H1 (cell line): ENCODE measurements at regions not wholly inside any gene's neighbourhood (a gene's known extent, or its start where the extent isn't known, plus 50 kb on each side); places are given as distances from the start of the nearest gene placed in this dataset.

Experiments
- CTCF ChIA-PET: fragments of 300-600 bp; sonication (Branson Sonifier 250); formaldehyde crosslinking; loops from one replicate; lab custom pipeline; 2021; ENCODE audit not compliant: partially characterized antibody; lab: Charles Lee
- POLR2A ChIA-PET: fragments of 300-600 bp; sonication (Branson Sonifier 250); formaldehyde crosslinking; loops from one replicate; lab custom pipeline; 2021; ENCODE audit warnings: inconsistent platforms; ENCODE audit not compliant: partially characterized antibody; lab: Charles Lee
- DNase-seq, 2 experiments: peaks; one replicate each; pipeline versions ENCODE4 v3.0.0 to v3.0.0-alpha.2; 2010 to 2022; ENCODE audit warnings: low spot score in 2 of 2, low read depth in 1 of 2, mixed read lengths in 1 of 2
- FAIRE-seq: peaks from 2 replicates; lab custom pipeline; 2011; peaks lifted over from hg19 to GRCh38; lab: Jason Lieb, UNC
- H2AFZ ChIP-seq: 2 replicates; pipeline ENCODE4 v1.8.1; 2012; ENCODE audit warnings: low read length, inconsistent platforms
- H2AK5ac ChIP-seq: 2 replicates; pipeline ENCODE4 v1.6.1; 2013; ENCODE audit warnings: low read depth, low read length
- H2BK120ac ChIP-seq: replicated peaks from 2 replicates; pipeline ENCODE3; 2013; ENCODE audit warnings: low read depth, low read length, inconsistent platforms
- H2BK12ac ChIP-seq: 2 replicates; pipeline ENCODE4 v1.6.1; 2013; ENCODE audit warnings: low read depth, low read length
- H2BK15ac ChIP-seq: 2 replicates; pipeline ENCODE4 v1.6.1; 2013; ENCODE audit warnings: low read length
- H2BK20ac ChIP-seq: 2 replicates; pipeline ENCODE4 v1.6.1; 2013; ENCODE audit warnings: low read length
- H2BK5ac ChIP-seq: 2 replicates; pipeline ENCODE4 v1.6.1; 2013; ENCODE audit warnings: low read depth, low read length
- H3K14ac ChIP-seq: 2 replicates; pipeline ENCODE4 v1.6.1; 2013; ENCODE audit warnings: inconsistent platforms; ENCODE audit not compliant: insufficient read length
- H3K18ac ChIP-seq: 2 replicates; pipeline ENCODE4 v1.6.1; 2013; ENCODE audit warnings: low read length; ENCODE audit errors: extremely low read depth
- H3K23ac ChIP-seq: 2 replicates; pipeline ENCODE4 v1.6.1; 2013; ENCODE audit warnings: inconsistent platforms; ENCODE audit not compliant: insufficient read length
- H3K23me2 ChIP-seq: 2 replicates; pipeline ENCODE4 v1.6.1; 2013; ENCODE audit warnings: low read depth, low read length
- H3K27ac ChIP-seq: 2 replicates; pipeline ENCODE4 v1.6.1; 2011; ENCODE audit warnings: low read depth, low read length, inconsistent platforms
- H3K27me3 ChIP-seq, 4 experiments: replicated peaks in 1 of 4; 1 replicate in 1 of 4; 2 replicates in 3 of 4; pipeline versions ENCODE4 v1.6.1 to v1.8.1; 2011 to 2013; ENCODE audit warnings: low read length in 3 of 4, mild to moderate bottlenecking in 3 of 4, inconsistent platforms in 2 of 4, mixed read lengths in 2 of 4, moderate library complexity in 1 of 4; ENCODE audit not compliant: control insufficient read depth in 3 of 4, insufficient read depth in 3 of 4; ENCODE audit errors: extremely low read depth in 1 of 4
- H3K36me3 ChIP-seq, 4 experiments: 2 replicates each; pipeline versions ENCODE4 v1.6.1 to v1.8.1; 2011 to 2013; ENCODE audit warnings: mild to moderate bottlenecking in 4 of 4, low read length in 3 of 4, moderate library complexity in 2 of 4, control low read depth in 1 of 4, inconsistent platforms in 1 of 4; ENCODE audit not compliant: insufficient read depth in 4 of 4, control insufficient read depth in 2 of 4
- H3K4ac ChIP-seq: replicated peaks from 2 replicates; pipeline ENCODE3; 2013; ENCODE audit warnings: low read length, low read depth, mixed read lengths, inconsistent platforms; ENCODE audit not compliant: insufficient read length
- H3K4me1 ChIP-seq, 4 experiments: replicated peaks in 1 of 4; 1 replicate in 1 of 4; 2 replicates in 3 of 4; pipeline versions ENCODE4 v1.6.1 to v1.8.1; 2011 to 2013; ENCODE audit warnings: low read length in 3 of 4, inconsistent platforms in 2 of 4, mixed read lengths in 1 of 4; ENCODE audit not compliant: insufficient read depth in 4 of 4, control insufficient read depth in 3 of 4
- H3K4me2 ChIP-seq, 2 experiments: 2 replicates each; pipeline versions ENCODE4 v1.6.1 to v1.8.1; 2011 to 2013; ENCODE audit warnings: low read depth in 2 of 2, low read length in 2 of 2, control low read depth in 1 of 2, inconsistent platforms in 1 of 2, mild to moderate bottlenecking in 1 of 2; ENCODE audit not compliant: insufficient read depth in 1 of 2
- H3K4me3 ChIP-seq, 4 experiments: fragments of 200-600, 300-600 bp in 1 of 4; sonication (generic), shearing (Covaris generic), sonication (Bioruptor Twin) in 1 of 4; 2 replicates each; pipeline versions ENCODE4 v1.5.1 to v1.8.1; 2011 to 2016; ENCODE audit warnings: low read length in 4 of 4, low read depth in 3 of 4, control low read depth in 2 of 4, inconsistent platforms in 2 of 4, mild to moderate bottlenecking in 2 of 4, mixed read lengths in 1 of 4, moderate library complexity in 1 of 4; ENCODE audit not compliant: insufficient read depth in 2 of 4; ENCODE audit errors: extremely low read depth in 1 of 4
- H3K56ac ChIP-seq: replicated peaks from 2 replicates; pipeline ENCODE3; 2013; ENCODE audit warnings: low read depth, mild to moderate bottlenecking, mixed read lengths, low read length, inconsistent platforms; ENCODE audit not compliant: insufficient read length
- H3K79me1 ChIP-seq: 2 replicates; pipeline ENCODE4 v1.6.1; 2013; ENCODE audit warnings: low read depth, low read length, control low read depth
- H3K79me2 ChIP-seq, 2 experiments: 2 replicates each; pipeline versions ENCODE4 v1.6.1 to v1.8.1; 2012 to 2013; ENCODE audit warnings: low read length in 2 of 2, mild to moderate bottlenecking in 2 of 2, inconsistent platforms in 1 of 2; ENCODE audit not compliant: insufficient read depth in 2 of 2, control insufficient read depth in 1 of 2
- H3K9ac ChIP-seq, 4 experiments: replicated peaks in 1 of 4; 1 replicate in 1 of 4; 2 replicates in 3 of 4; pipeline versions ENCODE4 v1.6.1 to v1.8.1; 2011 to 2013; ENCODE audit warnings: low read depth in 3 of 4, low read length in 3 of 4, control low read depth in 2 of 4, mild to moderate bottlenecking in 2 of 4, moderate library complexity in 2 of 4, inconsistent platforms in 1 of 4; ENCODE audit errors: extremely low read depth in 1 of 4
- H3K9me3 ChIP-seq, 2 experiments: 2 replicates each; pipeline versions ENCODE4 v1.6.1 to v1.8.1; 2012 to 2013; ENCODE audit warnings: mild to moderate bottlenecking in 2 of 2, moderate library complexity in 2 of 2, control low read depth in 1 of 2, inconsistent platforms in 1 of 2, low read depth in 1 of 2, low read length in 1 of 2, mixed read lengths in 1 of 2; ENCODE audit not compliant: insufficient read depth in 2 of 2
- H4K20me1 ChIP-seq, 2 experiments: replicated peaks in 1 of 2; 2 replicates each; pipeline versions ENCODE3 to v1.8.1; 2011 to 2013; ENCODE audit warnings: inconsistent platforms in 2 of 2, low read length in 2 of 2, mild to moderate bottlenecking in 1 of 2; ENCODE audit not compliant: insufficient read depth in 2 of 2, control insufficient read depth in 1 of 2
- H4K5ac ChIP-seq: 2 replicates; pipeline ENCODE4 v1.6.1; 2013; ENCODE audit warnings: low read length, low read depth, mixed read lengths, inconsistent platforms; ENCODE audit not compliant: insufficient read length
- H4K8ac ChIP-seq: 2 replicates; pipeline ENCODE4 v1.8.0; 2013; ENCODE audit warnings: mild to moderate bottlenecking, moderate library complexity, low read length, inconsistent platforms; ENCODE audit not compliant: insufficient read depth; ENCODE audit errors: extremely low read depth
- H4K91ac ChIP-seq: replicated peaks from 2 replicates; pipeline ENCODE3; 2013; ENCODE audit warnings: low read length, mixed read lengths, inconsistent platforms; ENCODE audit not compliant: insufficient read length
- FOSL1 ChIP-seq: IDR thresholded peaks from 2 replicates; pipeline ENCODE4 v1.6.1; 2011; ENCODE audit warnings: mild to moderate bottlenecking, low read depth, low read length, moderate library complexity; ENCODE audit not compliant: insufficient read depth
- WGBS, 2 experiments: shearing (Covaris generic) in 1 of 2; methylation state at CpG; one replicate each; pipeline versions ENCODE4 v1.1.6 to v1.1.7; 2013 to 2015; ENCODE audit warnings: low lambda C conversion rate in 2 of 2, mixed read lengths in 2 of 2, inconsistent platforms in 1 of 2, low coverage in 1 of 2, missing lambda C conversion rate in 1 of 2; ENCODE audit not compliant: insufficient replicate concordance in 2 of 2, insufficient coverage in 1 of 2, insufficient read length in 1 of 2; ENCODE audit errors: extremely low coverage in 1 of 2, missing lambda C conversion rate in 1 of 2; 5-methylcytosine and 5-hydroxymethylcytosine counted together
- TF ChIP-seq, protein P1 (sequence below): IDR thresholded peaks from 2 replicates; pipeline ENCODE4 v1.6.1; 2011; ENCODE audit warnings: low read depth, mild to moderate bottlenecking, low read length; ENCODE audit not compliant: insufficient read depth

DNA sequence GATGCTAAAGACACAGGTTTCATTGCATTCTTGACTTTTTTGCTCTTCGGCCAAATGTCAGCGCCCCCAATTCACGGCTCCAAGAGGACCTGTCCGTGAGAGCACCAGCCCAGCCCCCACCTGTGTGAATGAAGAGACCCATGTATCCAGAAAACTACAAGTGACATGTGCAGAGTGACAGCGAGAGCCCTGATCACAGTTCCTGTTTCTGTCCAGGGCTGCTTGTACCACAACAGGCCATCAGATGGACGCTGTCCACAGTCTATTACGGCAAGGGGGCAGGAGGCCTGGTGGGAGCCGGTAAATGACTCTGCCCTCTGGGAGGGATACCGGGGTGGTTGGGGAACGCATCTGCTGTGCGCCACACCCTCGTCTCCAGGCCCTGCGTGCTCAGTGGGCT, 520.9 kb upstream of the ID2 start:
- no peak overlapping the region for H3K18ac ChIP-seq
- FAIRE-seq: no peak

More for the DNA sequence above, 520.9 kb upstream of the ID2 start:
- Histone ChIP-seq H2BK5ac (no peak overlapping the region; the same call in 1 of the 2 replicates), H4K91ac (peak overlapping the region; percentile 15), H3K27me3 (no peaks in the 10 kb centered on the region; a peak in 2 of 7 replicates), H2AFZ (no peak overlapping the region), H4K5ac (no peak overlapping the region), H3K9me3 (no peaks in the 10 kb centered on the region), H3K23me2 (no peaks in the 10 kb centered on the region; the same call in 1 of the 2 replicates), H2BK12ac (no peak overlapping the region), H2BK120ac (no peak overlapping the region), H2BK20ac (0 out of 2 replicates have a peak overlapping the region, but pooled peaks have one; percentile 55), H3K79me2 (no peaks in the 10 kb centered on the region), H2BK15ac (no peak overlapping the region), H3K23ac (no peak overlapping the region), H3K79me1 (no peaks in the 10 kb centered on the region; the same call in 1 of the 2 replicates), H2AK5ac (no peak overlapping the region)
- DNase-seq: no peak
- POLR2A ChIA-PET: interaction anchor here (0.6 to 0.7 kb wide), 3 partner anchors 94 to 542 kb away, joined by 3 to 5 read pairs (median 3); no protein-coding TSS in a partner anchor
- TF ChIP-seq, protein P1, sequence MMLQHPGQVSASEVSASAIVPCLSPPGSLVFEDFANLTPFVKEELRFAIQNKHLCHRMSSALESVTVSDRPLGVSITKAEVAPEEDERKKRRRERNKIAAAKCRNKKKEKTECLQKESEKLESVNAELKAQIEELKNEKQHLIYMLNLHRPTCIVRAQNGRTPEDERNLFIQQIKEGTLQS: no peak
- no peak for TF ChIP-seq FOSL1
- TF ChIP-seq, all 59 proteins: peak for 0
- no peak overlapping the region for H3K4ac ChIP-seq
- no peak overlapping the region for H3K4me3 ChIP-seq
- no peak overlapping the region for H3K9ac ChIP-seq
- no peak overlapping the region for H3K56ac ChIP-seq
- no peak overlapping the region for H3K14ac ChIP-seq
- 92% methylated on average over 13 of the region's 13 CpGs; no CpG with 5 or more reads in 1 of the 2 experiments for WGBS, 2 experiments
- H3K36me3 ChIP-seq: no peaks in the 10 kb centered on the region
- H4K20me1 ChIP-seq: no peaks in the 10 kb centered on the region
- no peak overlapping the region for H4K8ac ChIP-seq
- no peak overlapping the region for H3K27ac ChIP-seq
- CTCF ChIA-PET: interaction anchor here (0.6 to 1.2 kb wide), 3 partner anchors 9 to 192 kb away, joined by 3 read pairs; no protein-coding TSS in a partner anchor
- H3K4me2 ChIP-seq: no peak overlapping the region
- peaks cover 0 to 7% (median 6%) of the 10 kb centered on the region in 4 experiments; a peak in 2 of 7 replicates for H3K4me1 ChIP-seq
